ENCODE measurements at regions not wholly inside any gene's neighbourhood (a gene's known extent, or its start where the extent isn't known, plus 50 kb on each side); places are given as distances from the start of the nearest gene placed in this dataset.

GRCh38 chr3:146894406-146894805 is 289.3 kb upstream of the PLSCR5 start:
- TF ChIP-seq EZH2 (IDR thresholded peaks at IDR 0.05) (no peak), POLR2A (IDR thresholded peaks at IDR 0.05; ENCODE audit: borderline replicate concordance, extremely low read depth, insufficient read depth, insufficient read length) (no peak), RAD21 (IDR thresholded peaks at IDR 0.05; ENCODE audit: low read depth) (no peak), ZFX (IDR thresholded peaks at IDR 0.05) (no peak), EGR1 (IDR thresholded peaks at IDR 0.05; ENCODE audit: low read depth) (no peak), ELF1 (IDR thresholded peaks at IDR 0.05; ENCODE audit: borderline replicate concordance, low read depth) (no peak)
- TF ChIP-seq, protein P1, sequence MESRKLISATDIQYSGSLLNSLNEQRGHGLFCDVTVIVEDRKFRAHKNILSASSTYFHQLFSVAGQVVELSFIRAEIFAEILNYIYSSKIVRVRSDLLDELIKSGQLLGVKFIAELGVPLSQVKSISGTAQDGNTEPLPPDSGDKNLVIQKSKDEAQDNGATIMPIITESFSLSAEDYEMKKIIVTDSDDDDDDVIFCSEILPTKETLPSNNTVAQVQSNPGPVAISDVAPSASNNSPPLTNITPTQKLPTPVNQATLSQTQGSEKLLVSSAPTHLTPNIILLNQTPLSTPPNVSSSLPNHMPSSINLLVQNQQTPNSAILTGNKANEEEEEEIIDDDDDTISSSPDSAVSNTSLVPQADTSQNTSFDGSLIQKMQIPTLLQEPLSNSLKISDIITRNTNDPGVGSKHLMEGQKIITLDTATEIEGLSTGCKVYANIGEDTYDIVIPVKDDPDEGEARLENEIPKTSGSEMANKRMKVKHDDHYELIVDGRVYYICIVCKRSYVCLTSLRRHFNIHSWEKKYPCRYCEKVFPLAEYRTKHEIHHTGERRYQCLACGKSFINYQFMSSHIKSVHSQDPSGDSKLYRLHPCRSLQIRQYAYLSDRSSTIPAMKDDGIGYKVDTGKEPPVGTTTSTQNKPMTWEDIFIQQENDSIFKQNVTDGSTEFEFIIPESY (IDR thresholded peaks at IDR 0.05; ENCODE audit: extremely low read depth, insufficient replicate concordance, low read length) = no peak
- Histone ChIP-seq H4K20me1 (ENCODE audit: insufficient read depth) (no peaks in the 10 kb centered on the region), H3K4me3 (replicated peaks in 1 of 2; ENCODE audit: low read depth in 1 of 2, low read length in 2 of 2) (no peak overlapping the region), H3K9me3 (ENCODE audit: control insufficient read depth in 1 of 2, insufficient read depth in 1 of 2, low read depth in 1 of 2, low read length in 2 of 2) (no peaks in the 10 kb centered on the region), H3K4me1 (ENCODE audit: control insufficient read depth in 1 of 2, insufficient read depth in 2 of 2, low read length in 2 of 2) (no peaks in the 10 kb centered on the region), H3K9me2 (ENCODE audit: insufficient read depth) (no peaks in the 10 kb centered on the region), H3K36me3 (ENCODE audit: control insufficient read depth in 1 of 2, insufficient read depth in 2 of 2, low read length in 2 of 2) (no peaks in the 10 kb centered on the region), H2AFZ (ENCODE audit: low read depth, low read length, poor library complexity, severe bottlenecking) (no peak overlapping the region), H3K27ac (ENCODE audit: low read depth, low read length) (no peak overlapping the region), H3K27me3 (ENCODE audit: insufficient read depth, low read length) (no peaks in the 10 kb centered on the region), H3K9ac (ENCODE audit: low read length) (no peak overlapping the region), H3K4me2 (ENCODE audit: low read length) (no peak overlapping the region), H3K79me2 (ENCODE audit: insufficient read depth, low read length) (no peaks in the 10 kb centered on the region)
- RAD21 ChIA-PET (ENCODE audit: low non-redundant PET in 1 of 2, low total read pairs in 2 of 2, uncharacterized antibody in 2 of 2, unreplicated experiment in 2 of 2) = no interaction called here
- DNase-seq (ENCODE audit: low read depth, low spot score) = no peak
- POLR2A ChIA-PET = no interaction called here
- no peak for ATAC-seq
- intact Hi-C loops (cut with micrococcal nuclease) = no loop called here
- CTCF ChIA-PET = no interaction called here
- BruUV-seq (replicated peaks) = no TSS peak

- Histone ChIP-seq H3K9me3 (ENCODE audit: control insufficient read depth in 1 of 2, insufficient read depth in 1 of 2, low read depth in 1 of 2, low read length in 2 of 2) (no peaks in the 10 kb centered on the region), H3K4me1 (ENCODE audit: control insufficient read depth in 1 of 2, insufficient read depth in 2 of 2, low read length in 2 of 2) (no peaks in the 10 kb centered on the region), H2AFZ (ENCODE audit: low read depth, low read length, poor library complexity, severe bottlenecking) (peak overlapping the region; percentile 58), H3K9ac (ENCODE audit: low read length) (no peak overlapping the region), H3K4me2 (ENCODE audit: low read length) (no peak overlapping the region), H4K20me1 (ENCODE audit: insufficient read depth) (no peaks in the 10 kb centered on the region), H3K9me2 (ENCODE audit: insufficient read depth) (no peaks in the 10 kb centered on the region), H3K79me2 (ENCODE audit: insufficient read depth, low read length) (no peaks in the 10 kb centered on the region), H3K27ac (ENCODE audit: low read depth, low read length) (no peak overlapping the region), H3K4me3 (replicated peaks in 1 of 2; ENCODE audit: low read depth in 1 of 2, low read length in 2 of 2) (no peak overlapping the region), H3K36me3 (ENCODE audit: control insufficient read depth in 1 of 2, insufficient read depth in 2 of 2, low read length in 2 of 2) (no peaks in the 10 kb centered on the region), H3K27me3 (ENCODE audit: insufficient read depth, low read length) (no peaks in the 10 kb centered on the region)
- DNase-seq (ENCODE audit: low read depth, low spot score) (no peak), ATAC-seq (no peak)
- no peak for TF ChIP-seq ZFX (IDR thresholded peaks at IDR 0.05)
- no peak for TF ChIP-seq POLR2A (IDR thresholded peaks at IDR 0.05; ENCODE audit: borderline replicate concordance, extremely low read depth, insufficient read depth, insufficient read length)
- POLR2A ChIA-PET = no interaction called here
- RAD21 ChIA-PET (ENCODE audit: low non-redundant PET in 1 of 2, low total read pairs in 2 of 2, uncharacterized antibody in 2 of 2, unreplicated experiment in 2 of 2) = no interaction called here
- CTCF ChIA-PET = no interaction called here
- intact Hi-C loops (cut with micrococcal nuclease) = no loop called here
- no TSS peak for BruUV-seq (replicated peaks)
These were observed 286.9 kb upstream of the PLSCR5 start for GRCh38 chr3:146892041-146892440.
